CD14-positive monocyte (primary cell): ENCODE measurements at regions not wholly inside any gene's neighbourhood (a gene's known extent, or its start where the extent isn't known, plus 50 kb on each side); places are given as distances from the start of the nearest gene placed in this dataset.
A peak's percentile ranks its signal among the peaks of the same experiment; 100 is the strongest.

Source experiments
- DNase-seq, 3 donors: peaks; one replicate each; pipeline ENCODE4 v3.0.0-alpha.2; 2011 to 2022
- H2AFZ ChIP-seq: 2 replicates; pipeline ENCODE4 v1.6.0; 2012; ENCODE audit warnings: mild to moderate bottlenecking, low read depth, low read length, inconsistent platforms; ENCODE audit not compliant: insufficient read depth, poor library complexity, severe bottlenecking
- H3K27ac ChIP-seq, 2 donors: 1 replicate in 1 of 2; 2 replicates in 1 of 2; pipeline ENCODE4 v1.5.1; 2012 to 2013; ENCODE audit warnings: low read length in 2 of 2, control low read depth in 1 of 2, inconsistent platforms in 1 of 2, low read depth in 1 of 2, mild to moderate bottlenecking in 1 of 2
- H3K27me3 ChIP-seq, 2 donors: one replicate each; pipeline versions ENCODE4 v1.6.0 to v1.6.1; 2011 to 2013; ENCODE audit warnings: low read length in 2 of 2; ENCODE audit not compliant: control insufficient read depth in 2 of 2, insufficient read depth in 2 of 2
- H3K36me3 ChIP-seq, 2 donors: replicated peaks in 1 of 2; 1 replicate in 1 of 2; 2 replicates in 1 of 2; pipeline versions ENCODE4 v1.5.1 to v1.6.1; 2012 to 2013; ENCODE audit warnings: low read length in 2 of 2, control low read depth in 1 of 2, inconsistent platforms in 1 of 2, mild to moderate bottlenecking in 1 of 2; ENCODE audit not compliant: insufficient read depth in 2 of 2, control insufficient read depth in 1 of 2
- H3K4me1 ChIP-seq, 2 donors: 1 replicate in 1 of 2; 2 replicates in 1 of 2; pipeline versions ENCODE4 v1.5.1 to v1.6.1; 2012 to 2013; ENCODE audit warnings: low read length in 2 of 2, control low read depth in 1 of 2, inconsistent platforms in 1 of 2, mild to moderate bottlenecking in 1 of 2, moderate library complexity in 1 of 2; ENCODE audit not compliant: insufficient read depth in 2 of 2, control insufficient read depth in 1 of 2
- H3K4me2 ChIP-seq: replicated peaks from 2 replicates; pipeline ENCODE3; 2012; ENCODE audit warnings: low read length, moderate library complexity, mild to moderate bottlenecking; ENCODE audit not compliant: poor library complexity, severe bottlenecking; ENCODE audit errors: extremely low read depth
- H3K4me3 ChIP-seq, 3 experiments: fragments of 200-600 bp in 1 of 3; sonication (generic) in 1 of 3; replicated peaks in 1 of 3; 1 replicate in 2 of 3; 2 replicates in 1 of 3; pipeline ENCODE4 v1.5.1; 2011 to 2013; ENCODE audit warnings: low read length in 3 of 3, mild to moderate bottlenecking in 3 of 3, control low read depth in 2 of 3, low read depth in 2 of 3, inconsistent platforms in 1 of 3, moderate library complexity in 1 of 3
- H3K79me2 ChIP-seq: 2 replicates; pipeline ENCODE4 v1.6.0; 2012; ENCODE audit warnings: mild to moderate bottlenecking, control low read depth, inconsistent platforms, low read length, moderate library complexity; ENCODE audit not compliant: insufficient read depth
- H3K9ac ChIP-seq: 2 replicates; pipeline ENCODE4 v1.6.0; 2017; ENCODE audit warnings: low read length, mild to moderate bottlenecking; ENCODE audit not compliant: insufficient read depth, poor library complexity, severe bottlenecking
- H3K9me3 ChIP-seq, 2 donors: replicated peaks in 1 of 2; 1 replicate in 1 of 2; 2 replicates in 1 of 2; pipeline versions ENCODE4 v1.5.1 to v1.6.1; 2012 to 2013; ENCODE audit warnings: low read length in 2 of 2, control low read depth in 1 of 2; ENCODE audit not compliant: control insufficient read depth in 1 of 2, insufficient read depth in 1 of 2
- H4K20me1 ChIP-seq: 2 replicates; pipeline ENCODE4 v1.6.0; 2012; ENCODE audit warnings: mild to moderate bottlenecking, low read length, control low read depth, moderate library complexity; ENCODE audit not compliant: insufficient read depth
- H3K27ac Mint-ChIP-seq, 7 donors: one replicate each; pipeline ENCODE4 v1.8.0; 2020; ENCODE audit warnings: mild to moderate bottlenecking in 7 of 7, mixed read lengths in 7 of 7, moderate library complexity in 6 of 7, inconsistent platforms in 2 of 7
- H3K27me3 Mint-ChIP-seq, 3 donors: one replicate each; pipeline ENCODE4 v1.8.0; 2021 to 2022; ENCODE audit warnings: low read depth in 3 of 3, mild to moderate bottlenecking in 3 of 3, mixed read lengths in 3 of 3, moderate library complexity in 3 of 3, inconsistent platforms in 1 of 3
- H3K36me3 Mint-ChIP-seq, 2 donors: one replicate each; pipeline ENCODE4 v1.8.0; 2020; ENCODE audit warnings: mixed read lengths in 2 of 2, inconsistent platforms in 1 of 2, mild to moderate bottlenecking in 1 of 2
- H3K4me1 Mint-ChIP-seq: one replicate; pipeline ENCODE4 v1.8.0; 2020; ENCODE audit warnings: mild to moderate bottlenecking, mixed read lengths
- H3K4me3 Mint-ChIP-seq, 2 donors: one replicate each; pipeline ENCODE4 v1.8.0; 2020; ENCODE audit warnings: mild to moderate bottlenecking in 2 of 2, mixed read lengths in 2 of 2, moderate library complexity in 1 of 2
- H3K9me3 Mint-ChIP-seq, 7 donors: one replicate each; pipeline ENCODE4 v1.8.0; 2020 to 2022; ENCODE audit warnings: mixed read lengths in 7 of 7, mild to moderate bottlenecking in 6 of 7, moderate library complexity in 6 of 7, inconsistent platforms in 2 of 7
- CTCF ChIP-seq: fragments of 200-600 bp; IDR thresholded peaks from one replicate; pipeline ENCODE4 v1.8.0; 2022; ENCODE audit warnings: antibody characterized with exemption, mild to moderate bottlenecking
- WGBS: methylation state at CpG from one replicate; pipeline ENCODE4 v1.1.5; 2013; ENCODE audit warnings: missing lambda C conversion rate; ENCODE audit not compliant: insufficient coverage; 5-methylcytosine and 5-hydroxymethylcytosine counted together
- intact Hi-C, 2 donors: fragments of 100-400 bp; cut with micrococcal nuclease; formaldehyde crosslinking; loops; one replicate each; pipeline versions ENCODE4 v1.15.0 to v1.15.1; 2023

DNA sequence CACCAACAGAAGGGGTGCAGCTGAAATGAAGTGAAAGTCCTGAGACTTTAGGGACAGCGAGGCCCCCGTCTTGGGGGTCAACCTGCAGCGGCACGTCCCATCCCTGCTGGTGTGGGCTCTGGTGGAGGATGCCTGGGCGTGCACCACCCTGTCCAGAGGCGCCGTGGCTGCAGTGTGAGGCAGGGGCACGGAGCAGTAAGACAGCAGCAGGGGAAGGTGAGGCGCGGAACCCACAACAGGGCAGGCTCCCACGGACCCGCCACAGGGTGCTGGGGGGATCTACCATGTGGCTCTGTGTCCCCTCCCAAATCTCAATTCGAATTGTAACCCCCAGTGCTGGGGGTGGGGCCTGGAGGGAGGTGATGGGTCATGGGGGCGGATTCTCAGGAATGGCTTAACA is 158.6 kb downstream of the SHANK2 start:
- Histone ChIP-seq H3K27me3 (no peaks in the 10 kb centered on the region), H3K4me3 (no peak overlapping the region), H3K4me1 (no peaks in the 10 kb centered on the region), H4K20me1 (no peaks in the 10 kb centered on the region), H2AFZ (no peak overlapping the region), H3K27ac (no peak overlapping the region), H3K9me3 (no peaks in the 10 kb centered on the region), H3K36me3 (no peaks in the 10 kb centered on the region), H3K9ac (no peak overlapping the region), H3K79me2 (no peaks in the 10 kb centered on the region), H3K4me2 (no peak overlapping the region)
- Mint-ChIP-seq H3K36me3 (no peaks in the 10 kb centered on the region), H3K4me3 (no peak overlapping the region), H3K27ac (no peak overlapping the region), H3K4me1 (no peaks in the 10 kb centered on the region), H3K27me3 (peaks cover 4 to 14% (median 6%) of the 10 kb centered on the region in 3 donors), H3K9me3 (peaks cover 0 to 2% (median 0%) of the 10 kb centered on the region in 7 donors)
- 91% methylated on average over 9 of the region's 14 CpGs for WGBS
- no peak for DNase-seq
- TF ChIP-seq CTCF, result no peak
- intact Hi-C loops, result no loop called here

DNA sequence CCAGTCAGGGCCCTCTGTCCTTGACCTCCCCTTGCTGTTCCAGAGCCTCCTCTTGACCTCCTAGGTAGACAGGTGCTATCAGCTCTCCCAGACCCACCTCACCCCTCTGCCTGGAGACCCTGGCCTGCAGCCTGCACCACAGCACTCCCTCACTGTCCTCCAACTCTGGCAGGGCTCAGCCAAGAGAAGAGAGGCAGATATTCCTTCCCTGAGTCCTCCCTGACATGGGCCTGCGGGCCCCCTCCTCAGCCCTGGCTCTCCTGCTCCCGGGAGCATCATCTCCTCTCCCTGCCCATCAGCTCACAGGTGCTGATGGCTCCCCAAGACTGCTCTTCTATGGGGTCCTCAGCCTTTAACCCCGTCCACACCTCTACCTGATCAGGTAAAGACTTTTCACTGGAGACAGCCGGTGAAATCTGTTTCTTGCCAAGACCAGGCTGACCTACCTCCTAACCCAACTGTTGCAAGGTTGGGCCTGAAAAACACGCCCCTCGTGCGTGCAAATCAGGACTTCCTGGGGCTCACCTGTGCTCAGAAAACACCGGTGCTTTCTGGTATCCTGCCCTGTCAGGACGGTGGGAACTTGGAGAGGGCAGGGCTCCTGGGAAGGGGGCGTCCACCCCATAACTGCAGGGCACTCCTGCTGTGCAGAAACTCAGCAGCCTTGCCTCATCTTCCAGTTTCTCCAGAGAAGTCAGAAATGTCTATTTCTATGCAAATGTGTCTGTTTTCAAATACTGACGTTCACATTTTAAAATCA is 160.7 kb downstream of the SHANK2 start:
- H3K27ac Mint-ChIP-seq, result peak overlapping the region in 1 of 7 donors; percentile 69
- intact Hi-C loops, result no loop called here
- H3K9ac ChIP-seq, result no peak overlapping the region

More for the DNA sequence above, 160.7 kb downstream of the SHANK2 start:
- no peak for TF ChIP-seq CTCF
- Histone ChIP-seq H3K27ac (no peak overlapping the region), H3K36me3 (no peaks in the 10 kb centered on the region), H3K79me2 (no peaks in the 10 kb centered on the region), H3K27me3 (no peaks in the 10 kb centered on the region), H3K9me3 (no peaks in the 10 kb centered on the region), H3K4me1 (no peaks in the 10 kb centered on the region), H2AFZ (no peak overlapping the region), H3K4me2 (no peak overlapping the region), H3K4me3 (no peak overlapping the region), H4K20me1 (no peaks in the 10 kb centered on the region)
- peaks cover 0 to 1% (median 0%) of the 10 kb centered on the region in 7 donors for H3K9me3 Mint-ChIP-seq
- H3K4me3 Mint-ChIP-seq, result no peak overlapping the region
- no peaks in the 10 kb centered on the region for H3K4me1 Mint-ChIP-seq
- peaks cover 2 to 9% (median 4%) of the 10 kb centered on the region in 3 donors for H3K27me3 Mint-ChIP-seq
- no peaks in the 10 kb centered on the region for H3K36me3 Mint-ChIP-seq
- no peak for DNase-seq
- 89% methylated on average over 10 of the region's 11 CpGs for WGBS
